ENCODE measurements at regions not wholly inside any gene's neighbourhood (a gene's known extent, or its start where the extent isn't known, plus 50 kb on each side); places are given as distances from the start of the nearest gene placed in this dataset.

DNA sequence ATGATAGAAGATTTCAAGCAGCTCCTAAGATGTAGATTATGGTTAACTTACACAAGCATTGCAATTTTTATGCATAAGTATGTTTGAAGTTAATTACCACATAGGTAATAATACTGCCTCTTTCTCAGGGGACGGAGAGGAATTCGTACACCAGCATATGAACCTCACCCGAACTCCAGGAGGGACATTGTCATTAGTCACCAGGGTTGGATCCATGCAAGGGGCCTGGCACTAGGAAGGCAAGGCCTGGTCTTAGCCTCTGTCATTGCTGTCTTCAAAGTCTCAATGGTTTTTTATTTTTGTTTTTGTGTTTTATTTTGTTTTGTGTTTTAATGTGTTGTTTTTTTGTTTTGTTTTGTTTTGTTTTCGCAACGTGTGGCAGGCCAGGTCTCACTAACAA lies 145.6 kb upstream of the PPP2R2D start:
- H3K4me1 Mint-ChIP-seq (ENCODE audit: unreplicated experiment): no peaks in the 10 kb centered on the region
- no peaks in the 10 kb centered on the region for H3K27me3 Mint-ChIP-seq (ENCODE audit: unreplicated experiment)
- TF ChIP-seq, protein P1, sequence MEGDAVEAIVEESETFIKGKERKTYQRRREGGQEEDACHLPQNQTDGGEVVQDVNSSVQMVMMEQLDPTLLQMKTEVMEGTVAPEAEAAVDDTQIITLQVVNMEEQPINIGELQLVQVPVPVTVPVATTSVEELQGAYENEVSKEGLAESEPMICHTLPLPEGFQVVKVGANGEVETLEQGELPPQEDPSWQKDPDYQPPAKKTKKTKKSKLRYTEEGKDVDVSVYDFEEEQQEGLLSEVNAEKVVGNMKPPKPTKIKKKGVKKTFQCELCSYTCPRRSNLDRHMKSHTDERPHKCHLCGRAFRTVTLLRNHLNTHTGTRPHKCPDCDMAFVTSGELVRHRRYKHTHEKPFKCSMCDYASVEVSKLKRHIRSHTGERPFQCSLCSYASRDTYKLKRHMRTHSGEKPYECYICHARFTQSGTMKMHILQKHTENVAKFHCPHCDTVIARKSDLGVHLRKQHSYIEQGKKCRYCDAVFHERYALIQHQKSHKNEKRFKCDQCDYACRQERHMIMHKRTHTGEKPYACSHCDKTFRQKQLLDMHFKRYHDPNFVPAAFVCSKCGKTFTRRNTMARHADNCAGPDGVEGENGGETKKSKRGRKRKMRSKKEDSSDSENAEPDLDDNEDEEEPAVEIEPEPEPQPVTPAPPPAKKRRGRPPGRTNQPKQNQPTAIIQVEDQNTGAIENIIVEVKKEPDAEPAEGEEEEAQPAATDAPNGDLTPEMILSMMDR (IDR thresholded peaks at IDR 0.05): no peak
- no peaks in the 10 kb centered on the region for H3K36me3 Mint-ChIP-seq (ENCODE audit: unreplicated experiment)
- H3K9me3 Mint-ChIP-seq (ENCODE audit: unreplicated experiment): peaks cover 4% of the 10 kb centered on the region
- no peak overlapping the region for H3K4me3 Mint-ChIP-seq (ENCODE audit: unreplicated experiment)
- DNase-seq (ENCODE audit: extremely low spot score, unreplicated experiment): no peak
- no peak overlapping the region for H3K27ac Mint-ChIP-seq (ENCODE audit: unreplicated experiment)

GRCh38 chr10:131757285-131758058 lies 143.3 kb upstream of the PPP2R2D start:
- TF ChIP-seq, protein P1 (IDR thresholded peaks at IDR 0.05): no peak
- H3K4me3 Mint-ChIP-seq (ENCODE audit: unreplicated experiment): no peak overlapping the region
- H3K36me3 Mint-ChIP-seq (ENCODE audit: unreplicated experiment): no peaks in the 10 kb centered on the region
- H3K27me3 Mint-ChIP-seq (ENCODE audit: unreplicated experiment): no peaks in the 10 kb centered on the region
- peaks cover 9% of the 10 kb centered on the region for H3K9me3 Mint-ChIP-seq (ENCODE audit: unreplicated experiment)
- H3K4me1 Mint-ChIP-seq (ENCODE audit: unreplicated experiment): no peaks in the 10 kb centered on the region
- DNase-seq (ENCODE audit: extremely low spot score, unreplicated experiment): no peak
- H3K27ac Mint-ChIP-seq (ENCODE audit: unreplicated experiment): no peak overlapping the region

DNA sequence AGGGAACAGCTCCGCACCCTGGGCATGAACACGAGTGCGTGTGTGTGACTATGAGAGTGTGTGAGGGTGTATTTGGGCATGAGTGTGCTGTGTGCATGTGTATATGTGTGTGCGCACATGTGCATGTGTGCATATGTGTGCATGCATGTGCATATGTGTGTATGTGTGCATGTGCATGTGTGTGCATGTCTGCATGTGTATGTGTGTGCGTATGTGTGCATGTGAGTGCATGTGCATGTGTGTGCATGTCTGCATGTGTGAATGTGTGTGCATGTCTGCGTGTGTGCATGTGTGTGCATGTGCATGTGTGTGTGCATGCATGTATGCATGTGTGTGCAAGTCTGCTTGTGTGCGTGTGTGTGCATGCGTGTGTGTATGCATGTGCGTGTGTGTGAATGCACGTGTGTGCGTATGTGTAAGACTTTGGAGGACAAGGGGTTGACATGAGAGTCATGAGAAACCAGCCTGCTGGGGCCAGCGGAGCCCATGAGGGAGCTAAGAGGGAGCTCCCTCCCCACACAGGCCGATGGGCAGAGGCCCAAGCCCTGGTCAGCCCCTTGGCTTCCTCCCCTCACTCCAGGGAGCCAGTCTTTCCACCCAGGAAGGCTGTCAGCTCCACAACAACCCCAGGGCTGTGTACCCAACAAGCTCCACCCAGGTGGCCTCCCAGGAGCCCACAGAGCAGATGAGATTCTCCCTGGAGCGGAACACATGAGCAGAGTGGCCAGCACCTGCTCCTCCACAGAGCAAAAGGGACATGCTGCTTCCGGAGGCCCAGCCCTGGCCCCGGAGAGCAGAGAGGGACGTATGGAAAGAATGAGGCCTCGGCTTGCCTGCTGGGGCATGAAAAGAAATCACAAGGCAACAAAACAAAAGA lies 142.5 kb upstream of the PPP2R2D start:
- Mint-ChIP-seq H3K4me1 (ENCODE audit: unreplicated experiment) (no peaks in the 10 kb centered on the region), H3K27ac (ENCODE audit: unreplicated experiment) (no peak overlapping the region), H3K4me3 (ENCODE audit: unreplicated experiment) (no peak overlapping the region), H3K27me3 (ENCODE audit: unreplicated experiment) (no peaks in the 10 kb centered on the region), H3K36me3 (ENCODE audit: unreplicated experiment) (no peaks in the 10 kb centered on the region), H3K9me3 (ENCODE audit: unreplicated experiment) (peaks cover 9% of the 10 kb centered on the region)
- no peak for DNase-seq (ENCODE audit: extremely low spot score, unreplicated experiment)
- TF ChIP-seq, protein P1 (IDR thresholded peaks at IDR 0.05): no peak

DNA sequence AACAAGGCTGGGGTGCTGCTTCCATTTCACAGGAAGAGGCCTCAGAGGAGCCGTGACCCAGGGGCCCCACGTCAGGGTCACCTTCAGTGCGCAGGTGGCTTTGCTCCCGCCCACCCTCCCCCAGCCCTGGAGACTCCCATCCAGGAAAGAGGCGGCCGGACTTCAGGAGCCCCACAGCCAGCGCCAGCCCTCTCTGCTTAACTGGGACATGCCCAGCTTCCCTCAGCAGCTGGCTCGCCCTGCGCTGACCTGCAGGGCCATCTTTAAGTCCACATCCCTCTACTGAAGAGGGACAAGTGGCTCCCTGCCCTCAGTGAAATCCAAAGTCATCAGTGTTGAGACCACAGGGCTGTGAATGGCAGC lies 141.9 kb upstream of the PPP2R2D start:
- H3K4me3 Mint-ChIP-seq (ENCODE audit: unreplicated experiment): no peak overlapping the region
- H3K9me3 Mint-ChIP-seq (ENCODE audit: unreplicated experiment): peaks cover 13% of the 10 kb centered on the region
- no peak overlapping the region for H3K27ac Mint-ChIP-seq (ENCODE audit: unreplicated experiment)

More for the DNA sequence above, 141.9 kb upstream of the PPP2R2D start:
- H3K36me3 Mint-ChIP-seq (ENCODE audit: unreplicated experiment): no peaks in the 10 kb centered on the region
- TF ChIP-seq, protein P1 (IDR thresholded peaks at IDR 0.05): no peak
- DNase-seq (ENCODE audit: extremely low spot score, unreplicated experiment): no peak
- no peaks in the 10 kb centered on the region for H3K4me1 Mint-ChIP-seq (ENCODE audit: unreplicated experiment)
- no peaks in the 10 kb centered on the region for H3K27me3 Mint-ChIP-seq (ENCODE audit: unreplicated experiment)

Data from osteocyte (in vitro differentiated cells).